ENCODE measurements at regions not wholly inside any gene's neighbourhood (a gene's known extent, or its start where the extent isn't known, plus 50 kb on each side); places are given as distances from the start of the nearest gene placed in this dataset.

GRCh38 chr6:104460738-104461483 lies 398.8 kb downstream of the HACE1 start:
- TF ChIP-seq YY1 (IDR thresholded peaks at IDR 0.05; ENCODE audit: insufficient read depth, insufficient read length): no peak
- TF ChIP-seq ZNF274 (IDR thresholded peaks at IDR 0.05; ENCODE audit: low read depth, low read length): no peak
